Liver (tissue), 7 donors: ENCODE measurements at regions not wholly inside any gene's neighbourhood (a gene's known extent, or its start where the extent isn't known, plus 50 kb on each side); places are given as distances from the start of the nearest gene placed in this dataset.

Source experiments
- DNase-seq: peaks from one replicate; pipeline ENCODE4 v3.0.0-alpha.2; 2017; ENCODE audit warnings: low spot score
- H3K27ac ChIP-seq, 2 donors: one replicate each; pipeline ENCODE4 v1.7.0; 2013; ENCODE audit warnings: inconsistent platforms in 2 of 2, low read length in 2 of 2, control low read depth in 1 of 2, low read depth in 1 of 2, mild to moderate bottlenecking in 1 of 2
- H3K27me3 ChIP-seq, 4 donors: one replicate each; pipeline versions ENCODE4 v1.6.1 to v1.7.0; 2013; ENCODE audit warnings: low read length in 3 of 4, inconsistent platforms in 1 of 4, mild to moderate bottlenecking in 1 of 4, moderate library complexity in 1 of 4; ENCODE audit not compliant: control insufficient read depth in 4 of 4, insufficient read depth in 4 of 4
- H3K36me3 ChIP-seq, 4 donors: one replicate each; pipeline versions ENCODE4 v1.6.1 to v1.7.0; 2013; ENCODE audit warnings: low read length in 3 of 4, mild to moderate bottlenecking in 3 of 4, low read depth in 1 of 4, moderate library complexity in 1 of 4; ENCODE audit not compliant: control insufficient read depth in 4 of 4, insufficient read depth in 3 of 4
- H3K4me1 ChIP-seq, 4 donors: one replicate each; pipeline versions ENCODE4 v1.6.1 to v1.7.0; 2013; ENCODE audit warnings: low read length in 3 of 4, mild to moderate bottlenecking in 3 of 4, moderate library complexity in 1 of 4; ENCODE audit not compliant: control insufficient read depth in 4 of 4, insufficient read depth in 4 of 4
- H3K4me3 ChIP-seq, 3 donors: one replicate each; pipeline versions ENCODE4 v1.6.1 to v1.7.0; 2013; ENCODE audit warnings: low read length in 3 of 3, control low read depth in 1 of 3, low read depth in 1 of 3, mild to moderate bottlenecking in 1 of 3
- H3K9ac ChIP-seq, 2 donors: one replicate each; pipeline ENCODE4 v1.7.0; 2013; ENCODE audit warnings: low read length in 2 of 2, mild to moderate bottlenecking in 2 of 2, moderate library complexity in 2 of 2, control low read depth in 1 of 2, low read depth in 1 of 2
- H3K9me3 ChIP-seq, 4 donors: one replicate each; pipeline versions ENCODE4 v1.6.1 to v1.7.0; 2013; ENCODE audit warnings: low read length in 3 of 4; ENCODE audit not compliant: control insufficient read depth in 4 of 4
- ATF3 ChIP-seq: IDR thresholded peaks from 2 replicates; pipeline ENCODE4 v1.6.1; 2016; ENCODE audit warnings: antibody characterized with exemption
- EGR1 ChIP-seq, 2 donors: IDR thresholded peaks; 2 replicates each; pipeline ENCODE4 v1.6.1; 2016 to 2018; ENCODE audit warnings: antibody characterized with exemption in 2 of 2, low read depth in 2 of 2
- GABPA ChIP-seq, 2 donors: IDR thresholded peaks in 1 of 2; conservative IDR thresholded peaks in 1 of 2; 2 replicates each; pipeline ENCODE4 v1.6.1; 2016; ENCODE audit warnings: antibody characterized with exemption in 2 of 2, mild to moderate bottlenecking in 1 of 2, moderate library complexity in 1 of 2
- HNF4A ChIP-seq, 2 donors: conservative IDR thresholded peaks; 2 replicates each; pipeline ENCODE4 v1.6.1; 2016; ENCODE audit warnings: antibody characterized with exemption in 2 of 2, mild to moderate bottlenecking in 2 of 2
- JUND ChIP-seq, 2 donors: IDR thresholded peaks; 2 replicates each; pipeline ENCODE4 v1.6.1; 2016; ENCODE audit warnings: antibody characterized with exemption in 2 of 2
- MAX ChIP-seq: IDR thresholded peaks from 2 replicates; pipeline ENCODE4 v1.6.1; 2016; ENCODE audit warnings: antibody characterized with exemption
- NR2F2 ChIP-seq: IDR thresholded peaks from 2 replicates; pipeline ENCODE4 v1.6.1; 2016; ENCODE audit warnings: antibody characterized with exemption
- RAD21 ChIP-seq, 2 donors: IDR thresholded peaks; 2 replicates each; pipeline ENCODE4 v1.6.1; 2016; ENCODE audit warnings: antibody characterized with exemption in 2 of 2, mild to moderate bottlenecking in 2 of 2
- REST ChIP-seq: IDR thresholded peaks from 2 replicates; pipeline ENCODE4 v1.6.1; 2016; ENCODE audit warnings: antibody characterized with exemption, mild to moderate bottlenecking
- RXRA ChIP-seq, 2 donors: IDR thresholded peaks; 2 replicates each; pipeline ENCODE4 v1.6.1; 2017 to 2018; ENCODE audit warnings: antibody characterized with exemption in 2 of 2, mild to moderate bottlenecking in 1 of 2
- SP1 ChIP-seq: IDR thresholded peaks from 2 replicates; pipeline ENCODE4 v1.6.1; 2018; ENCODE audit warnings: antibody characterized with exemption, mild to moderate bottlenecking
- YY1 ChIP-seq: IDR thresholded peaks from 2 replicates; pipeline ENCODE4 v1.6.1; 2016; ENCODE audit warnings: antibody characterized with exemption, mild to moderate bottlenecking
- ZBTB33 ChIP-seq: IDR thresholded peaks from 2 replicates; pipeline ENCODE4 v1.6.1; 2016; ENCODE audit warnings: antibody characterized with exemption
- WGBS: extraction: QIAGEN DNeasy Blood & Tissue Kit; methylation state at CpG from one replicate; pipeline ENCODE4 v1.1.7; 2013; 5-methylcytosine and 5-hydroxymethylcytosine counted together
- donor health status: healthy.
- donor health status: healthy.
- donor health status: healthy.
- donor health status: healthy.

GRCh38 chr7:35501681-35502080, 193.3 kb downstream of the HERPUD2 start:
- WGBS, result 87% methylated on average over 3 of the region's 3 CpGs
- H3K36me3 ChIP-seq, result no peaks in the 10 kb centered on the region
- no peaks in the 10 kb centered on the region for H3K9me3 ChIP-seq
- H3K27ac ChIP-seq, result no peak overlapping the region
- H3K4me3 ChIP-seq, result no peak overlapping the region
- no peaks in the 10 kb centered on the region for H3K27me3 ChIP-seq
- peaks cover 3 to 15% (median 14%) of the 10 kb centered on the region in 4 donors for H3K4me1 ChIP-seq
- TF ChIP-seq SP1, result no peak
- no peak for TF ChIP-seq ATF3
- TF ChIP-seq EGR1 (IDR thresholded peaks at IDR 0.05; ENCODE audit: low read depth in 2 of 2), result no peak
- no peak for TF ChIP-seq ZBTB33
- no peak for TF ChIP-seq REST
- no peak overlapping the region for H3K9ac ChIP-seq
- no peak for DNase-seq

- Histone ChIP-seq H3K36me3 (no peaks in the 10 kb centered on the region), H3K27me3 (no peaks in the 10 kb centered on the region), H3K9ac (no peak overlapping the region), H3K4me1 (no peaks in the 10 kb centered on the region), H3K9me3 (no peaks in the 10 kb centered on the region), H3K4me3 (no peak overlapping the region), H3K27ac (no peak overlapping the region)
- no peak for TF ChIP-seq YY1
- TF ChIP-seq NR2F2, result no peak
- TF ChIP-seq MAX, result no peak
- TF ChIP-seq JUND (IDR thresholded peaks at IDR 0.05), result no peak
- TF ChIP-seq RAD21 (IDR thresholded peaks at IDR 0.05), result no peak
- no peak for TF ChIP-seq GABPA (IDR thresholded peaks at IDR 0.05 in 1 of 2, conservative IDR thresholded peaks at IDR 0.05 in 1 of 2)
- TF ChIP-seq EGR1 (IDR thresholded peaks at IDR 0.05; ENCODE audit: low read depth in 2 of 2), result no peak
- no peak for TF ChIP-seq ZBTB33
- no peak for TF ChIP-seq HNF4A (conservative IDR thresholded peaks at IDR 0.05)
- no peak for TF ChIP-seq SP1
- TF ChIP-seq RXRA (IDR thresholded peaks at IDR 0.05), result no peak
- WGBS, result 83% methylated on average over 5 of the region's 5 CpGs
- no peak for DNase-seq
Observed at GRCh38 chr7:35499226-35499625, 195.7 kb downstream of the HERPUD2 start.
